Suprapubic skin (tissue), 4 donors: ENCODE measurements at regions not wholly inside any gene's neighbourhood (a gene's known extent, or its start where the extent isn't known, plus 50 kb on each side); places are given as distances from the start of the nearest gene placed in this dataset.

ENCODE experiments used
- DNase-seq, 2 donors: peaks; one replicate each; pipeline ENCODE4 v3.0.0-alpha.2; 2019; ENCODE audit warnings: low spot score in 2 of 2
- H3K27ac ChIP-seq: fragments of 200-600 bp; sonication (generic); one replicate; pipeline ENCODE4 v1.5.1; 2019
- H3K27me3 ChIP-seq: fragments of 200-600 bp; sonication (generic); one replicate; pipeline ENCODE4 v1.5.1; 2019
- H3K36me3 ChIP-seq: fragments of 200-600 bp; sonication (generic); one replicate; pipeline ENCODE4 v1.5.1; 2019
- H3K4me1 ChIP-seq: fragments of 200-600 bp; sonication (generic); one replicate; pipeline ENCODE4 v1.5.1; 2019
- H3K4me3 ChIP-seq: fragments of 200-600 bp; sonication (generic); one replicate; pipeline ENCODE4 v1.5.1; 2019; ENCODE audit warnings: mild to moderate bottlenecking
- H3K9me3 ChIP-seq: fragments of 200-600 bp; sonication (generic); one replicate; pipeline ENCODE4 v1.5.1; 2019
- EP300 ChIP-seq: sonication (generic); formaldehyde crosslinking; IDR thresholded peaks from one replicate; pipeline ENCODE4 v1.6.1; 2017; ENCODE audit warnings: antibody characterized with exemption
- POLR2A ChIP-seq, 2 donors: fragments of 450-650 bp; IDR thresholded peaks; one replicate each; pipeline ENCODE4 v1.6.1; 2017; ENCODE audit warnings: antibody characterized with exemption in 2 of 2, mild to moderate bottlenecking in 2 of 2, moderate library complexity in 2 of 2
- POLR2AphosphoS5 ChIP-seq, 3 donors: sonication (generic); formaldehyde crosslinking; IDR thresholded peaks; one replicate each; pipeline ENCODE4 v1.6.1; 2017; ENCODE audit warnings: antibody characterized with exemption in 3 of 3
- WGBS: methylation state at CpG from one replicate; pipeline ENCODE4 v1.1.5; 2018; 5-methylcytosine and 5-hydroxymethylcytosine counted together
- TF ChIP-seq, protein P1 (sequence below), 2 donors: fragments of 200-600 bp in 1 of 2; fragments of 450-650 bp in 1 of 2; sonication (generic) in 1 of 2; IDR thresholded peaks; one replicate each; pipeline ENCODE4 v1.5.1; 2016 to 2019; ENCODE audit warnings: antibody characterized with exemption in 2 of 2, mild to moderate bottlenecking in 1 of 2, moderate library complexity in 1 of 2

GRCh38 chr3:188037195-188037718, 116.7 kb upstream of the LPP start:
- H3K9me3 ChIP-seq = no peaks in the 10 kb centered on the region
- peaks cover 29% of the 10 kb centered on the region for H3K4me1 ChIP-seq
- no peak for DNase-seq
- no peaks in the 10 kb centered on the region for H3K27me3 ChIP-seq
- H3K27ac ChIP-seq = peak overlapping the region; percentile 76
- TF ChIP-seq, protein P1, sequence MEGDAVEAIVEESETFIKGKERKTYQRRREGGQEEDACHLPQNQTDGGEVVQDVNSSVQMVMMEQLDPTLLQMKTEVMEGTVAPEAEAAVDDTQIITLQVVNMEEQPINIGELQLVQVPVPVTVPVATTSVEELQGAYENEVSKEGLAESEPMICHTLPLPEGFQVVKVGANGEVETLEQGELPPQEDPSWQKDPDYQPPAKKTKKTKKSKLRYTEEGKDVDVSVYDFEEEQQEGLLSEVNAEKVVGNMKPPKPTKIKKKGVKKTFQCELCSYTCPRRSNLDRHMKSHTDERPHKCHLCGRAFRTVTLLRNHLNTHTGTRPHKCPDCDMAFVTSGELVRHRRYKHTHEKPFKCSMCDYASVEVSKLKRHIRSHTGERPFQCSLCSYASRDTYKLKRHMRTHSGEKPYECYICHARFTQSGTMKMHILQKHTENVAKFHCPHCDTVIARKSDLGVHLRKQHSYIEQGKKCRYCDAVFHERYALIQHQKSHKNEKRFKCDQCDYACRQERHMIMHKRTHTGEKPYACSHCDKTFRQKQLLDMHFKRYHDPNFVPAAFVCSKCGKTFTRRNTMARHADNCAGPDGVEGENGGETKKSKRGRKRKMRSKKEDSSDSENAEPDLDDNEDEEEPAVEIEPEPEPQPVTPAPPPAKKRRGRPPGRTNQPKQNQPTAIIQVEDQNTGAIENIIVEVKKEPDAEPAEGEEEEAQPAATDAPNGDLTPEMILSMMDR (IDR thresholded peaks at IDR 0.05) = peak in 1 of 2 donors; percentile 33
- no peak for TF ChIP-seq POLR2A (IDR thresholded peaks at IDR 0.05)
- TF ChIP-seq POLR2AphosphoS5 (IDR thresholded peaks at IDR 0.05) = no peak
- no peak for TF ChIP-seq EP300
- 42% methylated on average over 5 of the region's 5 CpGs for WGBS
- no peak overlapping the region for H3K4me3 ChIP-seq
- no peaks in the 10 kb centered on the region for H3K36me3 ChIP-seq

GRCh38 chr3:188037965-188038581, 115.9 kb upstream of the LPP start:
- H3K27me3 ChIP-seq = no peaks in the 10 kb centered on the region
- TF ChIP-seq POLR2A (IDR thresholded peaks at IDR 0.05) (no peak), EP300 (no peak), POLR2AphosphoS5 (IDR thresholded peaks at IDR 0.05) (peak in 1 of 3 donors; percentile 19)
- TF ChIP-seq, protein P1 (IDR thresholded peaks at IDR 0.05) = no peak
- no peak overlapping the region for H3K4me3 ChIP-seq
- no peak for DNase-seq
- peak overlapping the region; percentile 76 for H3K27ac ChIP-seq
- peaks cover 29% of the 10 kb centered on the region for H3K4me1 ChIP-seq
- WGBS = 67% methylated on average over 6 of the region's 6 CpGs
- no peaks in the 10 kb centered on the region for H3K36me3 ChIP-seq
- H3K9me3 ChIP-seq = no peaks in the 10 kb centered on the region

GRCh38 chr3:188041193-188041592, 112.8 kb upstream of the LPP start:
- no peaks in the 10 kb centered on the region for H3K27me3 ChIP-seq
- no peaks in the 10 kb centered on the region for H3K36me3 ChIP-seq
- WGBS = 75% methylated on average over 1 of the region's 1 CpG
- peaks cover 22% of the 10 kb centered on the region for H3K4me1 ChIP-seq
- H3K4me3 ChIP-seq = no peak overlapping the region
- DNase-seq = no peak
- no peak for TF ChIP-seq EP300
- TF ChIP-seq POLR2AphosphoS5 (IDR thresholded peaks at IDR 0.05) = no peak
- TF ChIP-seq, protein P1 (IDR thresholded peaks at IDR 0.05) = no peak
- no peak for TF ChIP-seq POLR2A (IDR thresholded peaks at IDR 0.05)
- no peaks in the 10 kb centered on the region for H3K9me3 ChIP-seq
- no peak overlapping the region for H3K27ac ChIP-seq

DNA sequence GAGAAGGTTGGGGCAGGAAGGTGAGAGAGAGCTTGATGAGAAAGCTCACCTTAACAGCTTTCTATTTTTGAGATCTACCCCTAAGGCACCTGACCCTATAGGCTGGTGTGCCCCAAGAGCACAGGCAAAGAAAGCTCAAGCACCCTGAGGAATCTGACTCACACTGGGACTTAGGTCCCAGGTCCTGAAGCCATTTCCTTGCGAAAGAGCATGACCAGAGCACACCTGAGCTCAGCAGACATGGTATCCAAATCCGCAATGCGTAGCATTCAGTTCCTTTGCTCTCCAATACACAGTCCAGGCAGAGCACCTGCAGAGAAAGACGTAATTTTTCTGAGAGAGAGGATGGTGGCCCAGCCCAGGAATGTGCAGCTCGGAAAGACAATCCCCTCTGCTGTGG, 112.1 kb upstream of the LPP start:
- H3K4me3 ChIP-seq = no peak overlapping the region
- no peaks in the 10 kb centered on the region for H3K27me3 ChIP-seq
- no peaks in the 10 kb centered on the region for H3K9me3 ChIP-seq
- TF ChIP-seq EP300 = no peak
- no peak for TF ChIP-seq POLR2AphosphoS5 (IDR thresholded peaks at IDR 0.05)
- TF ChIP-seq, protein P1 (IDR thresholded peaks at IDR 0.05) = no peak
- no peak for TF ChIP-seq POLR2A (IDR thresholded peaks at IDR 0.05)
- DNase-seq = no peak
- peaks cover 15% of the 10 kb centered on the region for H3K4me1 ChIP-seq
- H3K36me3 ChIP-seq = no peaks in the 10 kb centered on the region
- H3K27ac ChIP-seq = no peak overlapping the region
- 91% methylated on average over 3 of the region's 5 CpGs for WGBS

DNA sequence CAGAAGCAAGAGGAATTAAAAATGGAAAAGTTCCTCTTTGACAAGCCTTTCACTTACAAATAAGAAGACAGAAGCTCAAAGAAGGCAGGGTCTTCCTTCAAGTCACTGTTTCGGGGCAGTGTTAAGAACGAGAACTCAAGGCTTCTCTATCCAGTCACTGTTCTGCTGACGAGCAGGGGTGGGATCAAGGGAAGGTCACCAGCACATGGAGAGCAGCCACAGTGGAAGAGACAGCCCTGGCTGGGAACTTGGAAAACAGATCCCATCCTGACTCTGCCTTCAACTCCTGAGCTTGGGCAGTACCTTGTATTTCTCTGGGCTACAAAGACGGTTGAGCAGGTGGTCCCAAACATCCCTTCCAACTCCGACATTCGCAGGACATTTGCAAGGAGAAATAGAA, 111.5 kb upstream of the LPP start:
- Histone ChIP-seq H3K4me3 (no peak overlapping the region), H3K4me1 (peaks cover 9% of the 10 kb centered on the region), H3K27ac (no peak overlapping the region), H3K36me3 (no peaks in the 10 kb centered on the region), H3K9me3 (no peaks in the 10 kb centered on the region), H3K27me3 (no peaks in the 10 kb centered on the region)
- TF ChIP-seq POLR2AphosphoS5 (IDR thresholded peaks at IDR 0.05) = no peak
- TF ChIP-seq, protein P1 (IDR thresholded peaks at IDR 0.05) = no peak
- TF ChIP-seq EP300 = no peak
- TF ChIP-seq POLR2A (IDR thresholded peaks at IDR 0.05) = no peak
- 94% methylated on average over 6 of the region's 6 CpGs for WGBS
- DNase-seq = no peak
